HG02943 (cell line): ENCODE measurements at regions not wholly inside any gene's neighbourhood (a gene's known extent, or its start where the extent isn't known, plus 50 kb on each side); places are given as distances from the start of the nearest gene placed in this dataset.

ENCODE experiments used
- ATAC-seq: cut with Tn5 transposase; IDR thresholded peaks from one replicate; pipeline ENCODE4 v1.9.1; 2021; ENCODE audit warnings: mild to moderate bottlenecking, low read depth, moderate library complexity; ENCODE audit not compliant: unreplicated experiment

GRCh38 chr11:127919206-127920000 is 668.0 kb downstream of the ETS1 start:
- no peak for ATAC-seq

GRCh38 chr11:127902382-127902781 is 685.0 kb downstream of the ETS1 start:
- ATAC-seq: no peak

GRCh38 chr11:127898422-127899365 is 688.7 kb downstream of the ETS1 start:
- no peak for ATAC-seq

GRCh38 chr11:127895776-127896175 is 691.6 kb downstream of the ETS1 start:
- no peak for ATAC-seq

- ATAC-seq: no peak
Measured at GRCh38 chr11:127894316-127894715, 693.0 kb downstream of the ETS1 start.

GRCh38 chr11:127890030-127890615 is 697.2 kb downstream of the ETS1 start:
- no peak for ATAC-seq

GRCh38 chr11:127888386-127888785 is 699.0 kb downstream of the ETS1 start:
- no peak for ATAC-seq

GRCh38 chr11:127875131-127875530 is 712.2 kb downstream of the ETS1 start:
- ATAC-seq: no peak

- no peak for ATAC-seq
Measured at GRCh38 chr11:127873478-127873877, 713.9 kb downstream of the ETS1 start.

- no peak for ATAC-seq
Measured at GRCh38 chr11:127866109-127866508, 721.2 kb downstream of the ETS1 start.

- no peak for ATAC-seq
Measured at GRCh38 chr11:127864861-127865260, 722.5 kb downstream of the ETS1 start.

GRCh38 chr11:127862406-127862805 is 725.0 kb downstream of the ETS1 start:
- ATAC-seq: no peak

- no peak for ATAC-seq
Measured at GRCh38 chr11:127859941-127860354, 727.4 kb downstream of the ETS1 start.

GRCh38 chr11:127844876-127845275 is 742.5 kb downstream of the ETS1 start:
- no peak for ATAC-seq

- no peak for ATAC-seq
Measured at GRCh38 chr11:127843483-127844396, 743.6 kb downstream of the ETS1 start.

GRCh38 chr11:127825183-127825582 is 762.2 kb downstream of the ETS1 start:
- no peak for ATAC-seq

GRCh38 chr11:127818625-127819024 is 768.7 kb downstream of the ETS1 start:
- no peak for ATAC-seq

- no peak for ATAC-seq
Measured at GRCh38 chr11:127816962-127817361, 770.4 kb downstream of the ETS1 start.

- ATAC-seq: no peak
Measured at GRCh38 chr11:127815331-127815730, 772.0 kb downstream of the ETS1 start.

- ATAC-seq: no peak
Measured at GRCh38 chr11:127806501-127806900, 780.9 kb downstream of the ETS1 start.
